ENCODE measurements at regions not wholly inside any gene's neighbourhood (a gene's known extent, or its start where the extent isn't known, plus 50 kb on each side); places are given as distances from the start of the nearest gene placed in this dataset.
"Not testable (repeated sequence)": the region's sequence is repeated elsewhere in the genome, so short reads cannot be mapped to it uniquely, and the experiment has no call there.

GRCh38 chr12:86647800-86648199 is 391.6 kb upstream of the MGAT4C start:
- DNase-seq, result no peak

GRCh38 chr12:86634456-86635410 is 378.5 kb upstream of the MGAT4C start:
- no peak for DNase-seq

- DNase-seq, result no peak
Observed at GRCh38 chr12:86627001-86627400, 370.8 kb upstream of the MGAT4C start.

GRCh38 chr12:86623267-86623666 is 367.1 kb upstream of the MGAT4C start:
- DNase-seq, result peak; percentile 5

- no peak for DNase-seq
Observed at GRCh38 chr12:86621957-86622356, 365.8 kb upstream of the MGAT4C start.

- DNase-seq, result peak; percentile 46
Observed at GRCh38 chr12:86613311-86613710, 357.1 kb upstream of the MGAT4C start.

GRCh38 chr12:86608638-86609037 is 352.4 kb upstream of the MGAT4C start:
- no peak for DNase-seq

- DNase-seq, result no peak
Observed at GRCh38 chr12:86601550-86602308, 345.5 kb upstream of the MGAT4C start.

- DNase-seq, result no peak
Observed at GRCh38 chr12:86600664-86601231, 344.6 kb upstream of the MGAT4C start.

GRCh38 chr12:86597431-86597830 is 341.2 kb upstream of the MGAT4C start:
- DNase-seq, result no peak

GRCh38 chr12:86590296-86590695 is 334.1 kb upstream of the MGAT4C start:
- DNase-seq, result no peak

GRCh38 chr12:86574143-86574542 is 318.0 kb upstream of the MGAT4C start:
- no peak for DNase-seq

- no peak for DNase-seq
Observed at GRCh38 chr12:86572455-86572854, 316.3 kb upstream of the MGAT4C start.

GRCh38 chr12:86565038-86565437 is 308.8 kb upstream of the MGAT4C start:
- no peak for DNase-seq

- DNase-seq, result not testable (repeated sequence)
Observed at GRCh38 chr12:86555491-86555890, 299.3 kb upstream of the MGAT4C start.

- DNase-seq, result no peak
Observed at GRCh38 chr12:86551146-86551571, 295.0 kb upstream of the MGAT4C start.

- DNase-seq, result no peak
Observed at GRCh38 chr12:86550218-86551145, 294.3 kb upstream of the MGAT4C start.

- no peak for DNase-seq
Observed at GRCh38 chr12:86543716-86544115, 287.5 kb upstream of the MGAT4C start.

GRCh38 chr12:86530996-86531655 is 274.9 kb upstream of the MGAT4C start:
- DNase-seq, result no peak

- DNase-seq, result no peak
Observed at GRCh38 chr12:86526060-86526595, 269.9 kb upstream of the MGAT4C start.

GRCh38 chr12:86523844-86524243 is 267.7 kb upstream of the MGAT4C start:
- no peak for DNase-seq

- DNase-seq, result no peak
Observed at GRCh38 chr12:86521870-86522269, 265.7 kb upstream of the MGAT4C start.
